SK-N-SH (cell line): ENCODE measurements at regions not wholly inside any gene's neighbourhood (a gene's known extent, or its start where the extent isn't known, plus 50 kb on each side); places are given as distances from the start of the nearest gene placed in this dataset.
"Not testable (repeated sequence)": the region's sequence is repeated elsewhere in the genome, so short reads cannot be mapped to it uniquely, and the experiment has no call there.

ENCODE experiments used
- CHD2 ChIP-seq: fragments of 150-350 bp; IDR thresholded peaks from 2 replicates; pipeline ENCODE4 v1.6.1; 2018; ENCODE audit warnings: low read length; ENCODE audit not compliant: partially characterized antibody
- CTCF ChIP-seq: fragments of 200-600 bp; sonication (generic); IDR thresholded peaks from 2 replicates; pipeline ENCODE4 v1.6.1; 2017; ENCODE audit warnings: antibody characterized with exemption, mild to moderate bottlenecking, moderate library complexity
- ELF1 ChIP-seq: IDR thresholded peaks from 2 replicates; pipeline ENCODE4 v1.4.0; 2012
- EP300 ChIP-seq, 2 experiments: IDR thresholded peaks; 2 replicates each; pipeline versions ENCODE4 v1.4.0 to v1.6.1; 2012; ENCODE audit warnings: borderline replicate concordance in 1 of 2, low read depth in 1 of 2, low read length in 1 of 2
- PBX3 ChIP-seq: IDR thresholded peaks from 2 replicates; pipeline ENCODE4; 2012
- RXRA ChIP-seq: IDR thresholded peaks from 2 replicates; pipeline ENCODE4 v1.4.0; 2012; ENCODE audit warnings: low read depth, mild to moderate bottlenecking, borderline replicate concordance
- SIN3A ChIP-seq: IDR thresholded peaks from 2 replicates; pipeline ENCODE4 v1.6.1; 2012; ENCODE audit warnings: low read depth, mild to moderate bottlenecking, low read length, moderate library complexity, borderline replicate concordance
- SMC3 ChIP-seq: IDR thresholded peaks from 2 replicates; pipeline ENCODE4 v1.6.1; 2012; ENCODE audit warnings: low read depth, low read length, improper control_type of control experiment
- TCF12 ChIP-seq: IDR thresholded peaks from 2 replicates; pipeline ENCODE4 v1.4.0; 2012
- ZBTB33 ChIP-seq: IDR thresholded peaks from 2 replicates; pipeline ENCODE4 v1.4.0; 2012; ENCODE audit warnings: low read depth, borderline replicate concordance
- TF ChIP-seq, protein P1 (sequence below): IDR thresholded peaks from 2 replicates; pipeline ENCODE4 v1.4.0; 2012; ENCODE audit warnings: low read depth
- TF ChIP-seq, protein P2 (sequence below): fragments of 150-350 bp; IDR thresholded peaks from 2 replicates; pipeline ENCODE4 v1.6.1; 2016; ENCODE audit warnings: mild to moderate bottlenecking, low read depth, low read length

- TF ChIP-seq CTCF; ZBTB33; ELF1; PBX3; SIN3A; CHD2; SMC3; TCF12; EP300 (IDR thresholded peaks at IDR 0.05; ENCODE audit: borderline replicate concordance in 1 of 2, low read depth in 1 of 2, low read length in 1 of 2); RXRA: not testable (repeated sequence)
- TF ChIP-seq, protein P1, sequence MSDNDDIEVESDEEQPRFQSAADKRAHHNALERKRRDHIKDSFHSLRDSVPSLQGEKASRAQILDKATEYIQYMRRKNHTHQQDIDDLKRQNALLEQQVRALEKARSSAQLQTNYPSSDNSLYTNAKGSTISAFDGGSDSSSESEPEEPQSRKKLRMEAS = not testable (repeated sequence)
- TF ChIP-seq, protein P2, sequence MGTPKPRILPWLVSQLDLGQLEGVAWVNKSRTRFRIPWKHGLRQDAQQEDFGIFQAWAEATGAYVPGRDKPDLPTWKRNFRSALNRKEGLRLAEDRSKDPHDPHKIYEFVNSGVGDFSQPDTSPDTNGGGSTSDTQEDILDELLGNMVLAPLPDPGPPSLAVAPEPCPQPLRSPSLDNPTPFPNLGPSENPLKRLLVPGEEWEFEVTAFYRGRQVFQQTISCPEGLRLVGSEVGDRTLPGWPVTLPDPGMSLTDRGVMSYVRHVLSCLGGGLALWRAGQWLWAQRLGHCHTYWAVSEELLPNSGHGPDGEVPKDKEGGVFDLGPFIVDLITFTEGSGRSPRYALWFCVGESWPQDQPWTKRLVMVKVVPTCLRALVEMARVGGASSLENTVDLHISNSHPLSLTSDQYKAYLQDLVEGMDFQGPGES = not testable (repeated sequence)
Measured at GRCh38 chr2:83180862-83181530, 1278.1 kb downstream of the SUCLG1 start.
